ENCODE measurements at regions not wholly inside any gene's neighbourhood (a gene's known extent, or its start where the extent isn't known, plus 50 kb on each side); places are given as distances from the start of the nearest gene placed in this dataset.

- peaks cover 5% of the 10 kb centered on the region for H3K4me1 Mint-ChIP-seq (ENCODE audit: low read depth)
- H3K27ac Mint-ChIP-seq: no peak overlapping the region
- no peak overlapping the region for H3K4me3 Mint-ChIP-seq
- CTCF ChIA-PET: no interaction called here
- H3K36me3 Mint-ChIP-seq: no peaks in the 10 kb centered on the region
- POLR2A ChIA-PET: no interaction called here
- no peak for DNase-seq
- peaks cover 2% of the 10 kb centered on the region for H3K9me3 Mint-ChIP-seq
- intact Hi-C loops (cut with micrococcal nuclease): no loop called here
- H3K27me3 Mint-ChIP-seq: peaks cover 18% of the 10 kb centered on the region
Observed at GRCh38 chr2:20103530-20103929, 52.1 kb upstream of the LAPTM4A start.
